Ishikawa (cell line): ENCODE measurements at regions not wholly inside any gene's neighbourhood (a gene's known extent, or its start where the extent isn't known, plus 50 kb on each side); places are given as distances from the start of the nearest gene placed in this dataset.

Experiments used
- CEBPB ChIP-seq: IDR thresholded peaks from 2 replicates; pipeline ENCODE4 v1.6.1; 2012
- CREB1 ChIP-seq: IDR thresholded peaks from 2 replicates; pipeline ENCODE4 v1.6.1; 2012; ENCODE audit warnings: low read depth
- EGR1 ChIP-seq: IDR thresholded peaks from 2 replicates; pipeline ENCODE4 v1.6.1; 2012
- EP300 ChIP-seq: IDR thresholded peaks from 2 replicates; pipeline ENCODE4 v1.6.1; 2012; ENCODE audit warnings: borderline replicate concordance
- FOXM1 ChIP-seq: IDR thresholded peaks from 2 replicates; pipeline ENCODE4 v1.6.1; 2012; ENCODE audit warnings: low read depth, borderline replicate concordance
- NFIC ChIP-seq: IDR thresholded peaks from 2 replicates; pipeline ENCODE4 v1.6.1; 2012
- RAD21 ChIP-seq: IDR thresholded peaks from 2 replicates; pipeline ENCODE4 v1.6.1; 2012; ENCODE audit warnings: low read depth
- TCF12 ChIP-seq: IDR thresholded peaks from 2 replicates; pipeline ENCODE4 v1.6.1; 2012; ENCODE audit warnings: low read depth
- TEAD4 ChIP-seq: IDR thresholded peaks from 2 replicates; pipeline ENCODE4 v1.6.1; 2012
- ZBTB7A ChIP-seq: IDR thresholded peaks from 2 replicates; pipeline ENCODE4 v1.6.1; 2012; ENCODE audit warnings: low read depth
- TF ChIP-seq, protein P1 (sequence below): IDR thresholded peaks from 2 replicates; pipeline ENCODE4 v1.6.1; 2012; ENCODE audit warnings: low read depth, mild to moderate bottlenecking
- TF ChIP-seq, protein P2 (sequence below): IDR thresholded peaks from 2 replicates; pipeline ENCODE4 v1.6.1; 2012

DNA sequence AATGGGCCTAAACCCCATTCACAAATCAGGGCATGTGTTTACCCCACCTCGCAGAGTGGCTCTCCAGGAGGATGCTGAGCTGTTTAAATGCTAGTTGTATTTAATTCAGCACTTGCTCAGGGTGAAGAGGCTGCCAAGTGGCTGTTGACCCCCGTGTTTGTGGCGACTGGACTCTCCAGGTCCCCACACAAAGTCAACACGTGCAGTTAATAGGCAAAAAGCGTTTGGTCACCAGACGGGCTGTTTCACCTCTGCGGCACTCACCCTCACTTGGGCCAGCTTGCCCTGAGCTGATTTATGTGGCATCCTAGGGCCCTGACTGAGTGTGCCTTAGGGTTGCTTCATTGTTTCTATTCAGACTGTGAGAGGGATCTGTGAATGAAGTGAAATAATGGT lies 152.3 kb downstream of the GAS1 start:
- TF ChIP-seq, protein P1, sequence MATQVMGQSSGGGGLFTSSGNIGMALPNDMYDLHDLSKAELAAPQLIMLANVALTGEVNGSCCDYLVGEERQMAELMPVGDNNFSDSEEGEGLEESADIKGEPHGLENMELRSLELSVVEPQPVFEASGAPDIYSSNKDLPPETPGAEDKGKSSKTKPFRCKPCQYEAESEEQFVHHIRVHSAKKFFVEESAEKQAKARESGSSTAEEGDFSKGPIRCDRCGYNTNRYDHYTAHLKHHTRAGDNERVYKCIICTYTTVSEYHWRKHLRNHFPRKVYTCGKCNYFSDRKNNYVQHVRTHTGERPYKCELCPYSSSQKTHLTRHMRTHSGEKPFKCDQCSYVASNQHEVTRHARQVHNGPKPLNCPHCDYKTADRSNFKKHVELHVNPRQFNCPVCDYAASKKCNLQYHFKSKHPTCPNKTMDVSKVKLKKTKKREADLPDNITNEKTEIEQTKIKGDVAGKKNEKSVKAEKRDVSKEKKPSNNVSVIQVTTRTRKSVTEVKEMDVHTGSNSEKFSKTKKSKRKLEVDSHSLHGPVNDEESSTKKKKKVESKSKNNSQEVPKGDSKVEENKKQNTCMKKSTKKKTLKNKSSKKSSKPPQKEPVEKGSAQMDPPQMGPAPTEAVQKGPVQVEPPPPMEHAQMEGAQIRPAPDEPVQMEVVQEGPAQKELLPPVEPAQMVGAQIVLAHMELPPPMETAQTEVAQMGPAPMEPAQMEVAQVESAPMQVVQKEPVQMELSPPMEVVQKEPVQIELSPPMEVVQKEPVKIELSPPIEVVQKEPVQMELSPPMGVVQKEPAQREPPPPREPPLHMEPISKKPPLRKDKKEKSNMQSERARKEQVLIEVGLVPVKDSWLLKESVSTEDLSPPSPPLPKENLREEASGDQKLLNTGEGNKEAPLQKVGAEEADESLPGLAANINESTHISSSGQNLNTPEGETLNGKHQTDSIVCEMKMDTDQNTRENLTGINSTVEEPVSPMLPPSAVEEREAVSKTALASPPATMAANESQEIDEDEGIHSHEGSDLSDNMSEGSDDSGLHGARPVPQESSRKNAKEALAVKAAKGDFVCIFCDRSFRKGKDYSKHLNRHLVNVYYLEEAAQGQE, result no peak
- no peak for TF ChIP-seq FOXM1
- no peak for TF ChIP-seq EP300
- TF ChIP-seq TEAD4, result no peak
- TF ChIP-seq TCF12, result no peak
- TF ChIP-seq, protein P2, sequence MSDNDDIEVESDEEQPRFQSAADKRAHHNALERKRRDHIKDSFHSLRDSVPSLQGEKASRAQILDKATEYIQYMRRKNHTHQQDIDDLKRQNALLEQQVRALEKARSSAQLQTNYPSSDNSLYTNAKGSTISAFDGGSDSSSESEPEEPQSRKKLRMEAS, result no peak
- no peak for TF ChIP-seq CREB1
- no peak for TF ChIP-seq CEBPB
- no peak for TF ChIP-seq EGR1
- no peak for TF ChIP-seq RAD21
- no peak for TF ChIP-seq NFIC
- no peak for TF ChIP-seq ZBTB7A
